D721Med (cell line): ENCODE measurements at regions not wholly inside any gene's neighbourhood (a gene's known extent, or its start where the extent isn't known, plus 50 kb on each side); places are given as distances from the start of the nearest gene placed in this dataset.

ENCODE experiments used
- DNase-seq: peaks from one replicate; pipeline ENCODE4 v3.0.0; 2011; ENCODE audit warnings: low spot score; ENCODE audit not compliant: insufficient read length
- FAIRE-seq: peaks from 2 replicates; lab custom pipeline; 2011; peaks lifted over from hg19 to GRCh38; lab: Jason Lieb, UNC
- TF ChIP-seq, protein P1 (sequence below): IDR thresholded peaks from 2 replicates; pipeline ENCODE4 v1.5.1; 2012; ENCODE audit warnings: mild to moderate bottlenecking, control low read depth; ENCODE audit not compliant: insufficient read depth; ENCODE audit errors: missing control alignments

DNA sequence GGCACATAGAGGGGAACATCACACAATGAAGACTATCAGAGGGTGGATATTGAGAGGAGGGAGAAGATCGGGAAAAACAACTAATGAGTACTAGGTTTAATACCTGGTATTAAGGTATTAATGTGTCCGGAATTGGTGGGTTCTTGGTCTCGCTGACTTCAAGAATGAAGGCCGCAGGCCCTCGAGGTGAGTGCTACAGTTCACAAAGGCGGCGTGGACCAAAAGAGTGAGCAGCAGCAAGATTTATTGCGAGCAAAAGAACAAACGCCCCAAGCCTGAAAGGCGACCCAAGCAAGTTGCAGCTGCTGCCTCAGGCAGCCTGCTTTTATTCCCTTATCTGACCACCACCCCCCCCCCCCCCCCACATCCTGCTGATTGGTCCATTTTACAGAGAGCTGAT, 2022.8 kb downstream of the NCAM2 start:
- FAIRE-seq (no peak), DNase-seq (no peak)
- TF ChIP-seq, protein P1, sequence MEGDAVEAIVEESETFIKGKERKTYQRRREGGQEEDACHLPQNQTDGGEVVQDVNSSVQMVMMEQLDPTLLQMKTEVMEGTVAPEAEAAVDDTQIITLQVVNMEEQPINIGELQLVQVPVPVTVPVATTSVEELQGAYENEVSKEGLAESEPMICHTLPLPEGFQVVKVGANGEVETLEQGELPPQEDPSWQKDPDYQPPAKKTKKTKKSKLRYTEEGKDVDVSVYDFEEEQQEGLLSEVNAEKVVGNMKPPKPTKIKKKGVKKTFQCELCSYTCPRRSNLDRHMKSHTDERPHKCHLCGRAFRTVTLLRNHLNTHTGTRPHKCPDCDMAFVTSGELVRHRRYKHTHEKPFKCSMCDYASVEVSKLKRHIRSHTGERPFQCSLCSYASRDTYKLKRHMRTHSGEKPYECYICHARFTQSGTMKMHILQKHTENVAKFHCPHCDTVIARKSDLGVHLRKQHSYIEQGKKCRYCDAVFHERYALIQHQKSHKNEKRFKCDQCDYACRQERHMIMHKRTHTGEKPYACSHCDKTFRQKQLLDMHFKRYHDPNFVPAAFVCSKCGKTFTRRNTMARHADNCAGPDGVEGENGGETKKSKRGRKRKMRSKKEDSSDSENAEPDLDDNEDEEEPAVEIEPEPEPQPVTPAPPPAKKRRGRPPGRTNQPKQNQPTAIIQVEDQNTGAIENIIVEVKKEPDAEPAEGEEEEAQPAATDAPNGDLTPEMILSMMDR: no peak

DNA sequence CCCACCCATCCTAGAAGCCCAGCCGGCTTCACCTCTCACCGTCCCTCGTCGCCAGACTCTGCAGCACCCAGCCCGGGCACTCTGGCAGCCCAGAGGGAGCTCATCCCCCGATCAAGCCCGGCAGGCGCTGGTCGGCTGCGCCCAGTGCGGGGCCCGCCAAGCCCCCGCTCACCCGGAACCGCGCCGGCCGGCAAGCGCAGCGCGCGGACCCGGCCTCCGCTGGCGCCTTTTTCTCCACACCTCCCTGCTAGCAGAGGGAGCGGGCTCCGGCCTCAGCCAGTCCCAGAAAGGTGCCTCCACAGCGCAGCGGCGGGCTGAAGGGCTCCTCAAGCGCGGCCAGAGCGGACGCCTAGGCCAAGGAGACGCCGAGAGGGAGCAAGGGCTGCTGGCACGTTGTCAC, 2023.3 kb downstream of the NCAM2 start:
- no peak for DNase-seq
- TF ChIP-seq, protein P1: no peak
- no peak for FAIRE-seq

DNA sequence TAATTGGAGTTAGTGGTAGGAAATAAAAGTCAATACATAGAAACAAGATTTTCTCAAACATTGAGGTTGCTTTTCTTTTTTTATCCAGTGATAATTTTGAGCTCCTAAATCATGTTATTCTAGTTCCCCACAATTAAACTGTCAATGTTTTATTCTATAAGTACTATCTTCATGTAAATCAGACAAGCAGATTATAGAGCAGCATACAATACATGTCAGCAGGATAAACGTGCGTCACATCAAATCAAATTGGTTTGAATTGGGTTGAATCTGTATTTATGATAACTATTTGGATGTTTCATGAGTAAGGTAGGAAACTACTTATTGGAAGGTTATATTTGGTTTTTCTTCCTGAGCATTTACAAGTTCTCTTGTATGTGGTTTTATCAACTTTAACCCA, 2028.7 kb downstream of the NCAM2 start:
- FAIRE-seq (no peak), DNase-seq (no peak)
- TF ChIP-seq, protein P1: no peak

DNA sequence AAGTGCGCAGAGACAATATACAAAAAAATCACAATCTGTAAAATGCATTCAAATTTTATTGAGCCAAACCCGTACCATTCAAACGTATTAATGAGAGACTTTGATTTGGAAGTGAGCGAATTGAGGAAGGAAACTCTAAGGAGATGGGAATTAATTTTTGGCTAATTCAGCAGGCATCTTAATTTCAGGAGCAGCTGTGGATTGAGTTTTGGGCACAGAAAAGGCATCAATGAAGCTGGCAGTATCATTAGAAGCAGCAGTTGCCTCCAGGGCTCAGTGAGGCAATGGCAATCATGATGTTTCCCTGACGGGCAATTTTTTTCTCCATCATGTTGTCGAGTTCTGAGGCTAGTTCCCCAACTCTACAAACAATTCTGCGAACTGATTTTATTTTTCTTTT, 2041.6 kb downstream of the NCAM2 start:
- no peak for DNase-seq
- FAIRE-seq: no peak
- TF ChIP-seq, protein P1: no peak

DNA sequence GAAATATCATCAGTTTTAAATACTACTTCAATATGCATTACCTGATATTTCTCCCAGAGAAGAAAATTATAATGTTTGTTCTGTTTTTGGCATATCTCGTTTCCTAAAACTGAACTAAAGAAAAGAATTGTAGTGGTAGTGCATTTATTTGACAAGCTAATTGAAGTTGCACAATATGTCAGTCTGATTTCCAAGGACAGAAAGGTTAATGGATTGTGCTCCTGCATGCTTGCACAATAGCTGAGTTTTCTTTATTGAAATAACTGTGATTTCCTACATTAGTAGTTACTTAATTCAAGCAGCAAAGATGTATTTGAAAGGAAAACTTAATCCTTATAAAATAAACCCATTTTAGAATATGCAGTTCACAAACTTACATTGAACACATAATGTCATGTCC, 2047.7 kb downstream of the NCAM2 start:
- no peak for FAIRE-seq
- TF ChIP-seq, protein P1: no peak
- no peak for DNase-seq

DNA sequence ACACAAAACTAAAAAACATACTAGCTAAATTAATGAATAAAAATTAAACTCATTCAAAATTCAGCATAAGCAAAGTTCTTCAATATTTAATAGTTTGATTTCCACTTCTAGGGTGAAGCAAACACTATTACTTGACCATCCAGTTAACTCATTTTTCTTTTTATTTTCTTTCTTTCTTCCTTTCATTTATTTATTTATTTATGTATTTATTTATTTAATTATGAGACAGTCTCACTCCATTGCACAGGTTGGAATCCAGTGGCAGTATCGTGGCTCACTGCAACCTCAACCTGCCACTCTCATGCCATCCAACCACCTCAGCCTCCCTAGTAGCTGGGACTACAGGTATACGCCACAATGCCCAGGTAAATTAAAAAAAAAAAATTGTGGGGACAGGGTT, 2069.5 kb downstream of the NCAM2 start:
- TF ChIP-seq, protein P1: no peak
- no peak for DNase-seq
- FAIRE-seq: no peak

DNA sequence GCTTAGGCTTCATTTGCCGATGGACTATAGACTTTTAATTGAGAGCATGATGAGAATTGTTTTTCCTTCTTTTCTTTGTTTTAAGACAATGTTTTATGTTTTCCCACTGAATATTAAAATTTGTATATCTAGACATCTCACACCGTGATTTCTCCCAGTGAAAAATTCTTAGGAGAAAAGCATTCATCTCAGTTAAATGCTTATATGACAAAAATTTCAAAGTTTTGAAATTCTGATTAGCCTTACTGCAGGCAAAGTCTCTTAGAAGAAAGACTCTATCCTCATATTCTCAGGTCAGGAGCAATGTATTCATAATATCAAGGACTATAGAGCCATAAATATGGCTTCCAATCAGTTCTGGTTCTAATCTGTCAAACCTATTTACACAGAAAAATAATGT, 2085.0 kb downstream of the NCAM2 start:
- TF ChIP-seq, protein P1: no peak
- FAIRE-seq (no peak), DNase-seq (no peak)
